Renal cortical epithelial cell (primary cell): ENCODE measurements at regions not wholly inside any gene's neighbourhood (a gene's known extent, or its start where the extent isn't known, plus 50 kb on each side); places are given as distances from the start of the nearest gene placed in this dataset.

Source experiments
- DNase-seq: peaks from one replicate; pipeline ENCODE4 v3.0.0-alpha.2; 2011; ENCODE audit warnings: low read depth

- no peak for DNase-seq
Observed at GRCh38 chrX:149274516-149275105, 230.5 kb downstream of the IDS start.

- DNase-seq: no peak
Observed at GRCh38 chrX:149272690-149273463, 232.2 kb downstream of the IDS start.

GRCh38 chrX:149267878-149268813 is 237.0 kb downstream of the IDS start:
- no peak for DNase-seq

- no peak for DNase-seq
Observed at GRCh38 chrX:149262086-149262485, 243.0 kb downstream of the IDS start.

- no peak for DNase-seq
Observed at GRCh38 chrX:149259241-149259640, 245.9 kb downstream of the IDS start.

- no peak for DNase-seq
Observed at GRCh38 chrX:149255860-149256259, 249.2 kb downstream of the IDS start.

- DNase-seq: peak; percentile 27
Observed at GRCh38 chrX:149248073-149248625, 257.0 kb downstream of the IDS start.

GRCh38 chrX:149230689-149231088 is 274.4 kb downstream of the IDS start:
- DNase-seq: no peak

- no peak for DNase-seq
Observed at GRCh38 chrX:149223854-149224253, 281.3 kb downstream of the IDS start.

- DNase-seq: no peak
Observed at GRCh38 chrX:149222040-149222439, 283.1 kb downstream of the IDS start.

- no peak for DNase-seq
Observed at GRCh38 chrX:149221230-149221629, 283.9 kb downstream of the IDS start.

- DNase-seq: no peak
Observed at GRCh38 chrX:149213264-149213663, 291.8 kb downstream of the IDS start.

GRCh38 chrX:149208307-149208706 is 296.8 kb downstream of the IDS start:
- no peak for DNase-seq

GRCh38 chrX:149207518-149207917 is 297.6 kb downstream of the IDS start:
- DNase-seq: no peak

- no peak for DNase-seq
Observed at GRCh38 chrX:149205937-149206336, 299.2 kb downstream of the IDS start.

GRCh38 chrX:149205081-149205480 is 300.0 kb downstream of the IDS start:
- no peak for DNase-seq

GRCh38 chrX:149199734-149200133 is 305.4 kb downstream of the IDS start:
- DNase-seq: no peak

GRCh38 chrX:149198980-149199732 is 305.9 kb downstream of the IDS start:
- DNase-seq: no peak

- DNase-seq: no peak
Observed at GRCh38 chrX:149185087-149185486, 320.0 kb downstream of the IDS start.

GRCh38 chrX:149161435-149162088 is 343.5 kb downstream of the IDS start:
- no peak for DNase-seq

- no peak for DNase-seq
Observed at GRCh38 chrX:149157976-149158375, 347.1 kb downstream of the IDS start.
